ENCODE measurements at regions not wholly inside any gene's neighbourhood (a gene's known extent, or its start where the extent isn't known, plus 50 kb on each side); places are given as distances from the start of the nearest gene placed in this dataset.

DNA sequence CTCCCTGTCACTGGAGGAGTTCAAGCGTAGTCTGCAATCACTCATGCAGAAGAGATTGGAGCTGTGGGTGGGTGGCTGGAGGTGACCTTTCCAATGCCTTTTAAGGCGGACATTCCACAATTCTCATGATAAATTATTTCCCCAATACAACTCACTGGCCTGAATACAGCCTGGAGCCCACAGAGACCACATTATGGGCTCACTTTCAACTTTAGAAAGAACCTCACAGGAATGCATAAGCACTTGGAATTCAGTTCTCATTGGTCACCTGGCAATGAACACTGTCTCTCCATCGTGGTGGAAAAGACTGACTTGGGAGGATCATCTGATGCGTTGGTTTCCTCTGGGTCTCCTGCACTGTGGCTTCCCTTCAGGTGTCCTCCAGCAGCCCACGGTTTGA, 151.8 kb upstream of the KCND3 start:
- TF ChIP-seq, protein P1, sequence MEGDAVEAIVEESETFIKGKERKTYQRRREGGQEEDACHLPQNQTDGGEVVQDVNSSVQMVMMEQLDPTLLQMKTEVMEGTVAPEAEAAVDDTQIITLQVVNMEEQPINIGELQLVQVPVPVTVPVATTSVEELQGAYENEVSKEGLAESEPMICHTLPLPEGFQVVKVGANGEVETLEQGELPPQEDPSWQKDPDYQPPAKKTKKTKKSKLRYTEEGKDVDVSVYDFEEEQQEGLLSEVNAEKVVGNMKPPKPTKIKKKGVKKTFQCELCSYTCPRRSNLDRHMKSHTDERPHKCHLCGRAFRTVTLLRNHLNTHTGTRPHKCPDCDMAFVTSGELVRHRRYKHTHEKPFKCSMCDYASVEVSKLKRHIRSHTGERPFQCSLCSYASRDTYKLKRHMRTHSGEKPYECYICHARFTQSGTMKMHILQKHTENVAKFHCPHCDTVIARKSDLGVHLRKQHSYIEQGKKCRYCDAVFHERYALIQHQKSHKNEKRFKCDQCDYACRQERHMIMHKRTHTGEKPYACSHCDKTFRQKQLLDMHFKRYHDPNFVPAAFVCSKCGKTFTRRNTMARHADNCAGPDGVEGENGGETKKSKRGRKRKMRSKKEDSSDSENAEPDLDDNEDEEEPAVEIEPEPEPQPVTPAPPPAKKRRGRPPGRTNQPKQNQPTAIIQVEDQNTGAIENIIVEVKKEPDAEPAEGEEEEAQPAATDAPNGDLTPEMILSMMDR (IDR thresholded peaks at IDR 0.05; ENCODE audit: low read length) = no peak
- TF ChIP-seq EZH2 (IDR thresholded peaks at IDR 0.05; ENCODE audit: borderline replicate concordance, low read length) = no peak
